AG09309 (cell line): ENCODE measurements at regions not wholly inside any gene's neighbourhood (a gene's known extent, or its start where the extent isn't known, plus 50 kb on each side); places are given as distances from the start of the nearest gene placed in this dataset.

ENCODE experiments used
- DNase-seq: peaks from one replicate; pipeline ENCODE4 v3.0.0-alpha.2; 2010; ENCODE audit warnings: low read depth
- H3K4me3 ChIP-seq: 2 replicates; pipeline ENCODE4 v1.5.1; 2011; ENCODE audit warnings: mild to moderate bottlenecking, low read depth, low read length, moderate library complexity; ENCODE audit not compliant: control insufficient read depth
- TF ChIP-seq, protein P1 (sequence below): IDR thresholded peaks from 2 replicates; pipeline ENCODE4 v1.5.1; 2011; ENCODE audit warnings: mild to moderate bottlenecking, low read depth, low read length, inconsistent platforms; ENCODE audit not compliant: insufficient read depth, control insufficient read depth; ENCODE audit errors: missing control alignments

DNA sequence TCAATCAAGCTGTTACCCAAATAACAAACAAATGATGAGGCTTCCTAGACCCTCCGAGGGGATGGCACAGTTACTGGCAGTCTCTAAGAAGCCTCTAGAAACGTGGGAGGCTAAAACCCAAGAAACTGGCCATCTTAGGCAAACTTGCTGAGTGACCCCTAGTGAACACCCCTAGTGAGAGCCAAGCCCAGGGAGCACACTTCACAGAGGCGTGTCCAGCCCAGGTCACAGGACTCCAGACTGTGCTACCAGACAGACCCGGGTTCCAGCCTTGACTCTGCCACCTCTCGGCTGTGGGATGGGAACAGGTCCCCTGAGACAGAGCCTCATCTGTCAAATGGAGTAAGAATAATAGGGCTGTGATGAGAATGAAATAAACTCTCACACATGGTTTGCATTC is 83.5 kb upstream of the ASAP2 start:
- DNase-seq: no peak
- H3K4me3 ChIP-seq: no peak overlapping the region
- TF ChIP-seq, protein P1, sequence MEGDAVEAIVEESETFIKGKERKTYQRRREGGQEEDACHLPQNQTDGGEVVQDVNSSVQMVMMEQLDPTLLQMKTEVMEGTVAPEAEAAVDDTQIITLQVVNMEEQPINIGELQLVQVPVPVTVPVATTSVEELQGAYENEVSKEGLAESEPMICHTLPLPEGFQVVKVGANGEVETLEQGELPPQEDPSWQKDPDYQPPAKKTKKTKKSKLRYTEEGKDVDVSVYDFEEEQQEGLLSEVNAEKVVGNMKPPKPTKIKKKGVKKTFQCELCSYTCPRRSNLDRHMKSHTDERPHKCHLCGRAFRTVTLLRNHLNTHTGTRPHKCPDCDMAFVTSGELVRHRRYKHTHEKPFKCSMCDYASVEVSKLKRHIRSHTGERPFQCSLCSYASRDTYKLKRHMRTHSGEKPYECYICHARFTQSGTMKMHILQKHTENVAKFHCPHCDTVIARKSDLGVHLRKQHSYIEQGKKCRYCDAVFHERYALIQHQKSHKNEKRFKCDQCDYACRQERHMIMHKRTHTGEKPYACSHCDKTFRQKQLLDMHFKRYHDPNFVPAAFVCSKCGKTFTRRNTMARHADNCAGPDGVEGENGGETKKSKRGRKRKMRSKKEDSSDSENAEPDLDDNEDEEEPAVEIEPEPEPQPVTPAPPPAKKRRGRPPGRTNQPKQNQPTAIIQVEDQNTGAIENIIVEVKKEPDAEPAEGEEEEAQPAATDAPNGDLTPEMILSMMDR: no peak

DNA sequence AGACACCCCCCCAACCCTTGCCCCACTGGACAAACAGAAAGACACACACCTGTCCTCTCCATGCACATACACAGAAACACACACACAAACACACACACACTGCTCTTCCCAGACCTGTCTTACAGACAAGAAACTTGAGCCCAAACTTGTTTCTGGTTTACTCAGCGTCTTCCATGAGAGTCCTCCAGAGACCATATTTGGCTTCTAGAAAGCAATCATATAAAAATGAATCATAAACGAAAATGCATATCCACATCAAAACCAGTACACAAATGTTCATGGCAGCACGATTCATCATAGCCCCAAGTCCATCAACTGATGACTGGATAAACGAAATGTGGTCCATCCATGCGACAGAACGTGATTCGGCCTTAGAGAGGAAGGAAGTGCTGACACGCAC is 84.2 kb upstream of the ASAP2 start:
- H3K4me3 ChIP-seq: no peak overlapping the region
- TF ChIP-seq, protein P1: no peak
- no peak for DNase-seq

DNA sequence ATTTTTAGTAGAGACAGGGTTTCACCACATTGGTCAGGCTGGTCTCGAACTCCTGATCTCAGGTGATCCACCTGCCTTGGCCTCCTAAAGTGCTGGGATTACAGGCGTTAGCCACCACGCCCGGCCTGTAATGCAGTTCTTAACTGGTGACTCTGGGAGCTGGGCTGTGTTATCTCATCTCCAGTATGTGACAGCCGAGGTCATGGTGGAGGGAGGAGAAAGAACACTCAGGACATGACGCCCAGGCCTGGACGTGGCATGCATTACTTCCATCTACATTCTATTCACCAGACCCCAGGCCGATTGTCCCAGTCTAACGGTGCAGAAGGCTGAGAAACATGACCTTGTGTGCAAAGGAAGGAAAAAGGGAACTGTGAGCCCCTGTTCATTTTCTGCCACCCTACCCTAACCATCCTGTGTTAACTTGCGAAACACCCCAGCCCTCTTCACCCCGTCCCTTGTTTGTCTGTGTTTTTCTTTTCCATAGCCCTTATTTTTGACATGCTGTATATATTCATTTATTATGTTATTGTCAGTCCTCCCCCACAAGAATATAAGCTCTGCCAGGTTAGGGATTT is 88.1 kb upstream of the ASAP2 start:
- no peak overlapping the region for H3K4me3 ChIP-seq
- DNase-seq: no peak
- TF ChIP-seq, protein P1: no peak

DNA sequence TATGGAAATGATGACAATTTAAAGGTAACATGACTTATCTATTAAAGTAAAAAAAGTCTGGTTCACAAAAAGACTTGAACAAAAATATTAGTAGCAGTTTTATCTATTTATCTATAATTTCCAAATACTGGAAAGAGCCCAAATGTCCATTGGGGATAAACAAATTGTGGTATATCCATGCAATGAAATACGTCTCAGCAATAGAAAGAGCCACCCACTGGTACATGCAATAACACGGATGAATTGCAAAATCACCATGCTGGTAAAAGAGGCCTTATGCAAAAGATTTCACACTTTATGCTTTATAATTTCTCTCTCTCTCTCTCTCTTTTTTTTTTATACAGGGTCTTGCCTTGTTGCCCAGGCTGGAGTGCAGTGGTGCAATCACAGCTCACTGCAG is 91.4 kb upstream of the ASAP2 start:
- DNase-seq: no peak
- TF ChIP-seq, protein P1: no peak

DNA sequence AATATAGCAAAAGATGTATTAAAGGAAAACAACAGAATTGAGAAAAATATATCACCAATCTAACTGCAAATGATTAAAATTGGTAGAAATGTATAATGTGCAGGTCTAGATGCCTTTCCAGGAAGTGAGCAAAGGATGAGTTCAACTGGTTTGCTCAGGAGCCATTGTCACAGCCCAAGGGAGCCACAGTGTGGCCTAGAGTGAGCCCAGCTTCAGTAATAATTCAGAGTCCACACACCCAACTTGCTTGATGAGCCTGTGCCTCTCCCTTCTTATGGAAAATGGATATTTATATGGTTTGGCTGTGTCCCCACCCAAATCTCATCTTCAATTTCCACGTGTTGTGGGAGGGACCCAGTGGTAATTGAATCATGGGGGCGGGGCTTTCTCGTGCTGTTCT is 92.2 kb upstream of the ASAP2 start:
- TF ChIP-seq, protein P1: peak; percentile 13
- H3K4me3 ChIP-seq: no peak overlapping the region
- DNase-seq: no peak

More for the DNA sequence above, 91.4 kb upstream of the ASAP2 start:
- H3K4me3 ChIP-seq: no peak overlapping the region

DNA sequence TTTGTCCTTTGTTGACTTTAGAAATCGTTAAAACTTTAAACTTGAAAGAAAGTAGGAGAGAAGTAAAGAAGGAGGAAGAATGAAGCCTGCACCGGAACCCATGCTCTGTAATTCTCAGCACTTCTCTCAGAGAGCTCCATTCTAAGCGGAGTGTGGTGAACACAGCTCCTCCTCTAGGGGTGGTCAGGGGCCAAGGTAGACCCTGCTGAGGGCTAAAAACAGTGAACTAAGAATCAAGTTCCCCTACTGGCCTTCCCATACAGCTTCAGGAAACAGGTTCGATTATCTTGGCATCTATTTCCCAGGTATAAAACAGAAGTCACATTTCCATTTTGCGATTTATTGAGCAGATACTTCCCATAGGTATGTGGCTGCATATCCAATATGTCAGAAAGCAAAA is 92.7 kb upstream of the ASAP2 start:
- H3K4me3 ChIP-seq: no peak overlapping the region
- TF ChIP-seq, protein P1: no peak
- no peak for DNase-seq

DNA sequence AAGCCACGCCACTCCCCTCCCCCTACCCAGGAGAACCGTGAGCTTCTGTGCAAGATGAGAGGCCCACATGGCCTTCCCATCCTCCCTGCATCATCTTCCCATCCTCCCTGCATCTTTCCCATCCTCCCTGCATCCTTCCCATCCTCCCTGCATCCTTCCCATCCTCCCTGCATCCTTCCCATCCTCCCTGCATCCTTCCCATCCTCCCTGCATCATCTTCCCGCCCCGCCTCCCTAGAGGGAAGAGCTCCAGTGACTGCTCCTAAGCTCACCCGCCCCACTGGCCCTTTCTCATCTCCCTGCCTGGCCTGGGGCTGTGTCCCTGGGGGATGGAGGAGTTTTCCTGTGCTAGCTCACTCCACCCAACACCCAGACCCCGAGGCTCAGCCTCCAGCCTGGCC is 93.3 kb upstream of the ASAP2 start:
- TF ChIP-seq, protein P1: no peak
- no peak for DNase-seq
- H3K4me3 ChIP-seq: no peak overlapping the region
